GM12874 (cell line): ENCODE measurements at regions not wholly inside any gene's neighbourhood (a gene's known extent, or its start where the extent isn't known, plus 50 kb on each side); places are given as distances from the start of the nearest gene placed in this dataset.

Experiments used
- CTCF ChIP-seq: IDR thresholded peaks from 2 replicates; pipeline ENCODE4 v1.5.1; 2011; ENCODE audit warnings: low read depth, mild to moderate bottlenecking, control low read depth, low read length, moderate library complexity; ENCODE audit not compliant: insufficient read depth

DNA sequence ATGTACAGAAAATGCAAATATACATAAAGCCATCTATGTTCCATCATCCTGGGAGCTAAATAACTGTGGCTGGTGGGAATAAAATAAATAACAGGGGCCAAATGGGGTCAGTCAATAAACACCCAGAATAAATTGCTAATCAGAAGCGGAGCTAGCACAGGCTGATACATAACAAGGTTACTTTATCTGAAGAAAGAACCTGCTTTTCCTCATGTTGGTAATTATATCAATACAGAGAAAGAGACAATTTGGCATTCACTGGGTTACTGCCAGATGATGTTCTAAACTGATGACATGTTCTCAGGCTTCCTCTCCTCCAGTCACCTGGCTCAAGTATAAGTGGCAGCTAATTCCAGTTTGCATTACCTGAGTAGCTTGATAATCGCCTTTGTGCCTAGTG is 144.9 kb upstream of the CD180 start:
- TF ChIP-seq CTCF, result no peak

DNA sequence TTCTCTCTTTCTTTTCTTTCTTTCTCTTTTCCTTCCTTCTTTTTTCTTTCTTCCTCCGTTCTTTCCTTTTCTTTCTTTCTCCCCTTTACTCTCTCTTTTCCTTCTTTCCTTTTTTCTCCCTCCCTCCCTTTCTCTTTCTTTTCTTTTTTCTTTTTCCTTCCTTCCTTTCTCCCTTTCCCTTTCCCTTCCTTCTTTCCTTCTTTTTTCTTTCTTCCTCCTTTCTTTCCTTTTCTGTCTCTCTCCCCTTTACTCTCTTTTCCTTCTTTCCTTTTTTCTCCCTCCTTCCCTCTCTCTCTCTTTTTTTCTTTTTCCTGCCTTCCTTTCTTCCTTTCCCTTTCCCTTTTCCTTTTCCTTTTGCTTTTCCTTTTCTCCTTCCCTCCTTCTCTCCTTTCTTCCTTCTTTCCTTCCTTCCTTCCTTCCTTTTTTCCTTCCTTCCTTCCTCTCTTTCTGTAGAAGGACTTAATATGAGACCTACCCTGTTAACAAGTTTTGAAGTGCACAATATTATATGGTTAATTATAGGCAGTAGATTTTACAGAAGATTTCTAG is 142.7 kb upstream of the CD180 start:
- TF ChIP-seq CTCF, result no peak

- TF ChIP-seq CTCF, result no peak
Measured at GRCh38 chr5:67338421-67338820, 141.8 kb upstream of the CD180 start.

- TF ChIP-seq CTCF, result no peak
Measured at GRCh38 chr5:67337751-67338150, 141.2 kb upstream of the CD180 start.

- no peak for TF ChIP-seq CTCF
Measured at GRCh38 chr5:67335426-67335825, 138.8 kb upstream of the CD180 start.

DNA sequence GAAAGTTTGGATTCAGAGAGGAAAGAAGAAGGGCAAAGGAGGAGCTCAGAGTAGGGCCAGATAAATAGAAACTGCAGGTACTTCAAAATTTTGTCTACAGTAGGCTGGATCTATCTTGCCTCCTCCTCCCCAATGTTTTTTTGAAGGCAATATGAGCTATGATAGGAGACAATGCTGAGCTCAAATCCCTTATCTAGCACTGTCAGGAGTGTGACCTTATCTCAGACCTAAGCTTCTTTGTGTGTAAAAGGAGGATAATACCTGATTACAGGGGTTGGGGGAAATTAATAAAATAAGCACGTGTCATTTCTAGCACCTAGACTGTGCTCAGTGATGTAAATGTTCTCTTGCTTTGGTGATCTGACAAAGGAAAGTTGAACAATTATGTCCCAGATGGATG is 137.8 kb upstream of the CD180 start:
- no peak for TF ChIP-seq CTCF

- TF ChIP-seq CTCF, result no peak
Measured at GRCh38 chr5:67333171-67333570, 136.6 kb upstream of the CD180 start.

- no peak for TF ChIP-seq CTCF
Measured at GRCh38 chr5:67331296-67331925, 134.8 kb upstream of the CD180 start.
